SW 1271 (cell line): ENCODE measurements at regions not wholly inside any gene's neighbourhood (a gene's known extent, or its start where the extent isn't known, plus 50 kb on each side); places are given as distances from the start of the nearest gene placed in this dataset.

Experiments
- DNase-seq, 2 experiments: peaks; one replicate each; lab custom pipeline; 2025; lab: John Stamatoyannopoulos, UW

DNA sequence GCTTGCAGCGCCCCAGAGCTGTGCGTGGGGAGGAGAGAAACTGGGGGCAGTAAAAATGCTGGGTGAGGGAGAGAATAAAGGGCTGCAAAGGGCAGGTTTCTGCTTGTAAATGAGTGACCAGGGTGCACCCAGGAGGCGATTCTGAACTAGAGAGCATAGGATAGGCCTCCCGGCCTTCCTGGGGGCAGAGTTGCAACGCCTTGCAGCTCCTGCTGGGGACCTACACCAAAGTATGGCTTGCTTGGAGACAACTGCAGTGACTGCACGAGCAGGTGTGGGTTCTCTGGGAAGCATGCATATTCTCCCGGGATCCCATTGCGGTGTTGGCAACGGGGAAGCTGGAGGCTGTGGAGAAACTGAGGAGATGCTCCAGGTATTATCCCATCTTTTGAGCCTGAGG, 111.6 kb upstream of the SPACA1 start:
- DNase-seq: no peak

DNA sequence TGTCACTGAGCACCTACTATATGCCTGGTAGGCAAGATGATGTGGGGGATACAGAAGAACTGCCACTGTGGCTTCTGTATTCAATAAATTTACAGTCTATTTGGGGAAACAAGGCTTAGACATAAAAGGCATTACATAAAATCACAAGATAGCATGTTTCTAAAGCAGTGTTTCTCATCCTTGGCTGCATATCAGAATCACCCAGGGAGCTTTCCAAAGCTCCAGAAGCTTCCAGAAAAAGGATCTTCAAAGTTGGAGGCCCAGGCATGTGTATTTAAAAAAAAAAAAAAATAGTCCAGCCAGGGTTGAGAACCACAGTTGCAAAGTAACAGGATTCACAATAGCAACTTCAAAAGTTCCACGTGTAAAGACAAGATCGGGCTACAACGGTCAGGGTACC, 112.4 kb upstream of the SPACA1 start:
- no peak for DNase-seq

DNA sequence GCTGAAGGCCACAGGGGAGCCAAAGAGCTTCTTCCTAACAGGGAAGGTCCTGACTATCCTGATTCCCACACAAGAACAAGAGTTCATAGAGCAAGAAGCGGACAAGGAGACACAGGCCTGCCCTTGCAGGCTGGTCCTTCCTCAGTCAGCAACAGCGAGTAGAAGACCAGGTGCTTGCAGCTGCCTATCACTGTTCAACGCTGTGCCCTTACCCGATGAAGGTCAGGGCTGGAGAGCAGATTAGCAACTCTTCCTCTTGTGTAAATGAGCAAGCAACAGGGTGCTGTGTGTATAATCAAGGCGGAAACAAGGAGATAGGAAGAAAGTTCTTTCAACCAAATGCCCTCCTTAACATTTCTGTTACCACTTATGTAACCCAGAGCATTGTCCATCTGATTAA, 115.3 kb upstream of the SPACA1 start:
- no peak for DNase-seq

GRCh38 chr6:87929843-87930288, 117.8 kb upstream of the SPACA1 start:
- DNase-seq: peak in 1 of 2 experiments; percentile 70

DNA sequence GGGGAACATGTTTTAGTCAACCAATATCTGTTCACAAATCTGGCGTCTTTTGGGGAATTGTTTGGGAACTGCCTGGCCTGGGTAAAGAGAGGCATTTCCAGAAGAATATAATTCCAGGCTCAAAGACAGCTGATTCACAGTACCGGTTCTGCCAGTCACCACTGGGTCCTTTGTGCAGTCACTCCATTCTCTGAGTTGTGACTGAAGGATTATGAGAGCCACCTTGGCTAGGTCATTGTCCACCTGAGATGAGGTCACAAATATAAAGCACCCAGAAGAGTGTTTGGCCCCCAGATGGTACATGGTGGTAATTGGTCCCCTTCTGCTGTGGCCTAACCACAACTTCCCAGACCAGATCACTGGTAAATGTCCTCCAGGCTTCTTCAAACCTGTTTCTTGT, 121.0 kb upstream of the SPACA1 start:
- no peak for DNase-seq

GRCh38 chr6:87926072-87926471, 121.6 kb upstream of the SPACA1 start:
- DNase-seq: no peak

GRCh38 chr6:87925373-87926060, 122.1 kb upstream of the SPACA1 start:
- no peak for DNase-seq

DNA sequence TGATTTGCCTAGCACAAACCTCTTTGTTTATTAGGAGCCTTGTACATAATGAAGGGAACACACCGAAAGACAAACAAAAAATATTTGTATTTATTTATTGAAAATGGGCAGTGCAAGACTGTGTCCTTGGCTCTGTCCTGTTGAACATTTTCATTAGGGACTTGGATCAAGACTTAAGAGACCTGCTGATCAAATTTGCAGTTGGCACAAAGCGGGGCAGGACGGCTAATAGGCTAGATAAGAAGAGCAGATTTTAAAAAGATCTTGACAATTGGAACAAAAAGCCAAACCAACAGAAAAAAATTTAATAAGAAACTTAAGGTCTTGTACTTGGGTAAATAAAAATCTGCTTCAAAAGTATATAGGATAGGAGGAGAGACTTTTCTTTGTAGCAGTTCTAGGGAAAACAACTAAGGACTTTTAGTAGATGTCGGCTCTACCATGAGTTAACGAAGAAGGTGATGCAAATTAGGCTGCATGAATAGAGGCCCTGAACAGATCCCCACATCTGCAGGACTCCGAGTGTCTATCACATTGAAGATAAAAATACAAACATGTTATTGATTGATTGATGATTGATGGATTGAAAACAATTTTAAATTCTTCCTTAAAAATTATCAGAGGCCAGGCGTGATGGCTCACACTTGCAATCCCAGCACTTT, 124.1 kb upstream of the SPACA1 start:
- no peak for DNase-seq

- DNase-seq: no peak
Measured at GRCh38 chr6:87922947-87923330, 124.7 kb upstream of the SPACA1 start.

GRCh38 chr6:87922196-87922946, 125.3 kb upstream of the SPACA1 start:
- no peak for DNase-seq

DNA sequence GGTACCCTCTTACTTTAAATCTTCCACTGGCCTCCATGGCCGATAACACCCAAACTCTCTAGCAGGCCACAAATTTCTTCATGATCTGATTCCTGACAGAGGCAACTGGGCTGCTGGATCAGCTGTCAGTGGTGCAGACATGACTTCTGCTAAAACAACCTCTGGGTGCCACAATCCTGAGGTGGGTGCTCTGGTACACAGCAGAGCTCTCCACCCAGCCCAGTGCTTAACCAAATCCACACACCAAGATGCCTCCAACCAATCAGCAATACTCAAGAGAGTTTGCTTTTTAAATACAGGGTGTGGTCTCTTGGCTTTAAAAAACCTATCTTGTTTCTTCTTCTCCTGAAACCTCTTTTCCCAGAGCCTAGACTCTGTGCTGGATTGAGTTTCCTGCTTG, 126.6 kb upstream of the SPACA1 start:
- no peak for DNase-seq

GRCh38 chr6:87920245-87920644, 127.4 kb upstream of the SPACA1 start:
- no peak for DNase-seq

GRCh38 chr6:87919416-87919815, 128.2 kb upstream of the SPACA1 start:
- DNase-seq: no peak

DNA sequence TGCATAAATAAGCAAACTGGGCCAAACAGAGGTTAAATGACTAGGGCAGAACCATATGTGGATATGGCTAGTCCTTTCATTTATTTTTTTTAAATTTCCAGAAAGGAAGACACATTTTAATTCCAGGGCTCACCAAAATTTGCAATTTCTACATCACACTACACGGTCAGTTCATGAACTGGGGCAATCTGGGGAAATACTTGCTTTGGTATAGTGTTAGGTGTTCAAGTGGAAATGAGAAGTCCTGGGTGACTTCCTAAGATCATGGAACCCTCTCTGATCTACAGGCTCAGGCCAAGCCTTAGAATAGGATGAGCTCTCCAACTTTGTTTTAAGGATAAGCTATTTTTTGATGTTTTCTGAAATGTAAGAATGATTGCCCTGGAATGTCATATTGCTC, 128.6 kb upstream of the SPACA1 start:
- no peak for DNase-seq

DNA sequence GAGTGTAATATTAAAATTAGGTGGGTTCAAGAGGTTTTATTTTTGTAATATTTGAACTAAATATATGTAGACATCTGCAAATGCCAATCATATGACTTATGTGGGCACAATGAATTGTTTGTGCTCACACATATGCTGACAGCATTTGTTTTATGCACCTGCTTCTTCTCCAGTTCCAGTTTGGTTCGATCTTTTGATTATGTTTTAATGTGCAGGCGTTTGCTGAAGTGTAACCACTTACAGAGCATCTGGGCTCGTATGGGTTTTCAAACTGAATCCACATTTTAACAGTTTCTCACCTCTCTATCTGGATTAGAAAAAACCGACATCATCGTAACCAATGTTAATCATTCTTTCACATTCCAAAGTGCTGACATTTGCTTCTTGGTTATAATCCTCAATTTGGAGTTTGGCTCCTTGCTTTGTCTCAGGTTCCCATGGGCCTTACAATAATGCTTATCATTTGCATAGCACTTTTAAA, 129.1 kb upstream of the SPACA1 start:
- no peak for DNase-seq

DNA sequence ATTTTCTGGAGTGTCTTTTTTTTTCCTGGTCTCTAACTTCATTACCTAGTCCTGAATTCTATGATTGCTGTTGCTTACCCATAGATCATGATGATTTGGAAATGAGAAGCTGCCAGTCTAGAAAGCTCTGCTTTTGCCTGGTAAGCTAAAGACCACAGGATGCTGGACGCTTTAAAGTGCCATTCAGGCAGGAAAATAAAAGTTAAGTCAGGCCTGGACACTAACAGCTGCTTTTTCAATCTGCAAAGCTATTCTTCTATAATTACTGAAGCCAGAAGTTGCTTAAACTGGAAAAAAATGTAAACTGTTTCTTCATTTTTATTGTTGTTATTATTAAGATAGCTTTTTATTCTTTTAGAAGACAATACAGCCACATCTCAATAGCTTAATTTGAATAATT, 129.8 kb upstream of the SPACA1 start:
- no peak for DNase-seq

GRCh38 chr6:87916446-87916845, 131.2 kb upstream of the SPACA1 start:
- no peak for DNase-seq

DNA sequence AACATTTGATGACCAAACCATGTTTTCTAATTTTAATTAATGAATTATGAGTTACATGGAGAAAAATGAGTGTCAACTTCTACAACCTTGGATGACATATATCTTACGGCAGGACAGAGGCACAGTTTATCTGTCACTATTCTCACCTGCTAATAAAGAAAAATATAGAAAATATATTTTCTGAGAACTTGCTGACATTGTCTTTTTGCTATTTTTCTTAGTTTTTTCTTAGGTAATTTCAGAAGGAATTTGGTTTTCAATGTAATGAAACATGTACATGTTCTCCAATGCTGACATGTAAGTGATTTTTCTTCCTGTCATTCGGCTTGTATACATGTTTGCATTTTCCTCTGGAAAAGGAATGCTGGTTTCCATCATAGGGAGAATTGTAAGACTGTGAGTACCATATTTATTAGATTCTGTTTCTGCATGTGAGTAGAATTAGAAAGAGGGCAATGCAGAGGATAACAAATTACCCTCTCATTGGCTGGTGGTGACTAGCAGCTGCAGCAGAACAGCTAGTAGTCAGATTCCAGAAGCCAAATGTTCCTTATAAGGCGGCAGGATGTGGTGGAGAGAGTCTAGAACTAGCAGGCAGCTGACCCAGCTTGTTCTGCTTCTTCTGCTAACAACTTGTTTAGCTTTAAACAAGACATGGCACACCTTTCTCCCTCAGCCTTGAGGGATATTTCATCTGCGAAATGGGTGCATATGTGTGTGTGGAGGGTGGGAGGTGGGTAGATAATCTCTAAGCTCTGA, 132.8 kb upstream of the SPACA1 start:
- no peak for DNase-seq

- no peak for DNase-seq
Measured at GRCh38 chr6:87913974-87914373, 133.7 kb upstream of the SPACA1 start.

- no peak for DNase-seq
Measured at GRCh38 chr6:87912102-87912501, 135.5 kb upstream of the SPACA1 start.

DNA sequence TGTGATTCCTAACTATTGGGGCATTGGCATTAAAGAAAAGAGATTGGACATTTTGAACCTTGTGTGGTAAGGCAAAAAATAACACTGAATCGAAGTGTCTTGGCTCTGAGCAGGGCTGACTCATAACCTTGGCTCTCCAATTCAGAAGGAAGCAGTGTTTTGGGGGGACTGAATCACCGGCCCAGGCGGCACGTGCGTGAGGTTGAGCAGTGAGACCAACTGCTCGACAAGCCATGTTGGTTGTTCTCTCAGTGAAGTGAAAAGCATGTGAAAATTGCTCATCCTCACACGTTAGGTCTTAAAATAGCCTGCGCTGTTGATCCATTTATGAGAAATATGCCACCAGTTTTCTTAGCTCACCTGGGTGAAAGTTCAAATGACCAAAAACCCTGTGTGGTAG, 137.8 kb upstream of the SPACA1 start:
- no peak for DNase-seq
